IPS-15b (cell line): ENCODE measurements at regions not wholly inside any gene's neighbourhood (a gene's known extent, or its start where the extent isn't known, plus 50 kb on each side); places are given as distances from the start of the nearest gene placed in this dataset.

Source experiments
- H3K27me3 ChIP-seq: one replicate; pipeline ENCODE4 v1.6.1; 2013; ENCODE audit warnings: low read length; ENCODE audit not compliant: control insufficient read depth, insufficient read depth
- H3K36me3 ChIP-seq: one replicate; pipeline ENCODE4 v1.6.1; 2013; ENCODE audit warnings: low read length; ENCODE audit not compliant: control insufficient read depth, insufficient read depth
- H3K4me1 ChIP-seq: one replicate; pipeline ENCODE4 v1.6.1; 2013; ENCODE audit warnings: mild to moderate bottlenecking, low read length; ENCODE audit not compliant: control insufficient read depth, insufficient read depth
- H3K4me3 ChIP-seq: one replicate; pipeline ENCODE4 v1.5.1; 2013; ENCODE audit warnings: low read depth, low read length
- H3K9ac ChIP-seq: one replicate; pipeline ENCODE4 v1.6.1; 2013; ENCODE audit warnings: low read depth, mild to moderate bottlenecking, low read length
- H3K9me3 ChIP-seq: one replicate; pipeline ENCODE4 v1.6.1; 2013; ENCODE audit warnings: mild to moderate bottlenecking, low read length; ENCODE audit not compliant: control insufficient read depth, insufficient read depth

DNA sequence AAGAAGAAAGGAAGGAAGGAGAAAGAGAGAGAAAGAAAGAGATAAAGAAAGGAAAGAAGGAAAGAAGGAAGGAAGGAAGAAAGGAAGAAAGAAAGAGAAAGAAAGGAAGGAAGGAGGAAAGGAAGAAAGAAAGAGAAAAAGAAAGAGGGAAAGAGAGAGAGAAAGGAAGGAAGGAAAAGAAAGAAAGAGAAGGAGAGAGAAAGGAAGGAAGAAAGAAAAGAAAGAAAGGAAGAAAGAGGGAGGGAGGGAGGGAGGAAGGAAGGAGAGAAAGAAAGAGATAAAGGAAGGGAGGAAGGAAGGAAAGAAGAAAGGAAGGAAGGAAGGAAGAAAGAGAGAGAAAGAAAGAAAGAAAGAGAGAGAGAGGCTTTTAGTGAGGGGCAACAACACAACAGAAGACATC is 135.1 kb upstream of the VSTM2B start:
- Histone ChIP-seq H3K4me1 (peaks cover 4% of the 10 kb centered on the region), H3K27me3 (no peaks in the 10 kb centered on the region), H3K36me3 (no peaks in the 10 kb centered on the region), H3K9me3 (no peaks in the 10 kb centered on the region), H3K9ac (no peak overlapping the region), H3K4me3 (no peak overlapping the region)

DNA sequence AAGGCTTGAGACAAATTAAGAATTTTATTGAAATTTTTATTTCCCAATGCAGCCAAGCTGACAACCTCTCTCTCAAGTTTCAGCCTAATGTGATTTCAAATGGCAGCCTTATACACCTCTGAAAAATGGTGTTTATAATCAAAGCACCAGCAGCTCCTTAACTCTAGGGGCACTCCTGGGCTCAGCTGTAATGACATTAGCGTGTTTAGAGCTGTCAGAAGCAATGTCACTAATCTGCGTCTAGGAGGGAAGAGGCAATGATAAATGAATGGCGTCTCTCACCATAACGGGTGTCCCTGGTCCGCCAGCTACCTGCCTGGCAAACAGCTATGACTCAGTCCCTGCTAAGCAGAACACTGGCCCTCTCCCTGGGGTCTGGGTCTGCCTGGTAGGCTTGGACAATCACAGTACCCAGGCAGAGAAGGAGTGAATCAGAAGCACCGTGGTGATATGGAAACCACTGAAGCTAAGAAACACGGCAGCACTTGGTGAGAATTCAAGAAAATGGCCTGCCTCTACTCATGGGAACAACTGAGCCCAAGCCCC is 131.8 kb upstream of the VSTM2B start:
- Histone ChIP-seq H3K36me3 (no peaks in the 10 kb centered on the region), H3K9ac (no peak overlapping the region), H3K27me3 (no peaks in the 10 kb centered on the region), H3K9me3 (no peaks in the 10 kb centered on the region), H3K4me3 (no peak overlapping the region), H3K4me1 (peaks cover 4% of the 10 kb centered on the region)

DNA sequence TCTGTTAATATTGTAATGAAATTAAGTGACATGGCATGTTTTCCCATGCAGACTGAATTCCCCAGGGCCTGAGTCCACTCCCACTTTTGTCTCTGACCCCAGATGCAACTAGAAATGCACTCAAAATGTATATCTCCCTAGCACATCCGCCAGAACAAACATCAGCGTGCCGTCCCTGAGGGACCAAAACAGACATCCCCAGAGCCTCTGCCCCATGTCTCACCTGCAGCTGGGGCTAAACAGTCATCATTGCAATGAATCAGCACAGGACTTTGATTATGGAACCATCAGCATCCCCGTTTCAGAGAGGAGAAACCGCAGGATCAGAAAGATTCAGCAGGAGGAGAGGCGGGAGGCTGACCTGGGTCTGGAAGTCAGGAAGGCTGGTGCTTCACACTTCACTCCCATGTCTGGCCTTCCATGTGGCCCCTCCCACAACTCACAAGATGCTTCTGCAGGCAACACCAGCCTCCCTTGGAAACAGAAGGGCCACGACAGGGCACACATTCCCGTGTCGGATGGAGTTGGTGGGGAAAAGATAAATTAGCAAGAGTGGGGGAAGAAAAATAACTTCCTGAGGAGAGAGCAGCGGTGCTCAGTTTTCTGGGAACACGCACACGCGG is 130.6 kb upstream of the VSTM2B start:
- Histone ChIP-seq H3K9me3 (no peaks in the 10 kb centered on the region), H3K36me3 (no peaks in the 10 kb centered on the region), H3K4me3 (no peak overlapping the region), H3K27me3 (no peaks in the 10 kb centered on the region), H3K9ac (no peak overlapping the region), H3K4me1 (peaks cover 4% of the 10 kb centered on the region)

DNA sequence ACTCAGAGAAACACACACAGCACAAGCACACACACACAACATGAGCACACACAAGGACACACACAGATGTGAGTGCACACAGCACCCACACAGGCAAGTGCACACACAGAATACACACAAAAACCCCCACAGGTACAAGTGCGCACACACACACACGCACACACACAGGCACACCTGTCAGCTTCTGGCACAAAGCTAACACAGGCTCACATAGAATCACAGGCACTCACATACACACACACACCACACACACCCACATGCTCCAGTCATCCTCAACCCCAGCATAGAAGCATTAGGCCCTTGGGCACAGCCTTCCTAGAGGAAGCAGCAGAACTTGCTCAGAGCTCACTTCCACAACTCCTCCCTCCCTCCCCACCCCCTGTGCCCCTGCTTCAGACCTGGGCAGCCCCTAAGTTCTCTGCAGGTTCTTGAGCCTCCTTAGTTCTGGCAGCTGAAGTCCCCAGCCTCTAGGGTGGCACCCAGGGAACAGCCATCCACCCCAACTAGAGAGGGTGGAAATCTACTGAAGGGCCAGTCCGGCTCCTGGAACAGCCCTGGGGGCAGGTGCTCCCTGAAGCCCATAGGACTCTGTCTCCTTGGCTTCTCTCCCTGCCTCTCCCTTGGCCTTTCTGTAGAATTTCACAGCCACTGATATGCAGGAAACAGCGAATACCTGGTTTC is 129.9 kb upstream of the VSTM2B start:
- Histone ChIP-seq H3K4me3 (no peak overlapping the region), H3K36me3 (no peaks in the 10 kb centered on the region), H3K9ac (no peak overlapping the region), H3K27me3 (no peaks in the 10 kb centered on the region), H3K4me1 (peaks cover 4% of the 10 kb centered on the region), H3K9me3 (no peaks in the 10 kb centered on the region)

DNA sequence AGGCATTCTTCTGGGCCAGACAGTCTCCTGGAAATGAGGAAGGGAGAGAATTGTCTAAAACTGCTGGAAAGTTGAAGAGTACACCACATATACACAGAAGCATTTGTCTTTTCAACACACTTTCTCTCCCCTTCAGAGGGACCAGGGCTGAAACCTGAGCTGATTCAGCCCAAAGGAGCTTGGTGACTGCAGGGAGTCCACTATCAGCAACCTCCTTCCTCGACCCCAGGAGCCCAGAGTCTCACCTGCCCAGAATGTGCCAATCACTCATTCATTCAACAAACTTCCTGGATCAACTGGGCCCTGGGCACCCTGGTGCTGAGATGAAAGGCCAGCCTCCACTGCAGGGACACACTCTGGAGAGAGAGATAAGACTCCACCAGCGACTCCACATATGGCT is 128.9 kb upstream of the VSTM2B start:
- H3K36me3 ChIP-seq = no peaks in the 10 kb centered on the region
- no peak overlapping the region for H3K9ac ChIP-seq
- H3K27me3 ChIP-seq = no peaks in the 10 kb centered on the region
- no peak overlapping the region for H3K4me3 ChIP-seq
- no peaks in the 10 kb centered on the region for H3K9me3 ChIP-seq
- H3K4me1 ChIP-seq = peaks cover 4% of the 10 kb centered on the region

DNA sequence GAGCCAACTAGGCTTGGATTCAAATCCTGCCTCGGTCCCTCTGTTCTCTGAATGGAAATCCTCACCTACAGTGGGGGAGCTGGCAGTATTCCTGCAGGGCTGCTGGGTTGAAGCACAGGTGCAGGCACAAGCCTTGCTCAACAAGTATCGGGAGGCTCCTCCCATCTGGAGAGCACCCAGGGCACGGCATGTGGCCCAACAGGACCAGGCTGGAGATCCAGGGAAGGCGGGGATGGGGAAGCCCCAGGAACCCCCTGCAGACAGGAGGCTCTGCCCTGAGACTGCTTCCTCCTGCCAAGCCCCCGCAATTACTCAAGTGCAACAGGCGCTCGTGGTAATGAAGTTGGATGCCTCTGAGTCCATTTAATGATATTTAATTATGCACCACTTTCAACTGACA is 128.0 kb upstream of the VSTM2B start:
- no peaks in the 10 kb centered on the region for H3K36me3 ChIP-seq
- H3K4me1 ChIP-seq = peaks cover 4% of the 10 kb centered on the region
- H3K4me3 ChIP-seq = no peak overlapping the region
- no peaks in the 10 kb centered on the region for H3K9me3 ChIP-seq
- H3K27me3 ChIP-seq = no peaks in the 10 kb centered on the region
- no peak overlapping the region for H3K9ac ChIP-seq

DNA sequence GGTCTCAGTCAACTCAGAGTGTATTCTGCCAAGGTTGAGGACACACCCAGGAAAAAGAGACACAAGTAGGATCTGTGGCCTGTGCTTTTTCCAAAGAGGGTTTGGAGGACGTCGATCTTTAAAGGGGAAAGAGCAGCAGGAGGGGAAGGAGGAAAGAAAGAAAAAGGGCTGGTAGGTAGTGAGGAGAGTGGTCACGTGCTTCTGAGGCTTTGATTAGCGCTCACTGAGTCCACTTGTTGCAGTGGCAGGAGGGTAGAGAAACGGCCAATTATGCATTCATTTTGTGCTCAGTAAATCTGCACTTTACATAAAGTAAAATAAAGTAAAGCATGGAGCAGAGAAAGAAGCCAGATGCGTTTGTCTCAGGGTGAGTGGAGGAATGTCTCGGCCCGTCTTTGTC is 126.0 kb upstream of the VSTM2B start:
- no peaks in the 10 kb centered on the region for H3K36me3 ChIP-seq
- no peaks in the 10 kb centered on the region for H3K9me3 ChIP-seq
- no peak overlapping the region for H3K4me3 ChIP-seq
- H3K27me3 ChIP-seq = peaks cover 2% of the 10 kb centered on the region
- no peak overlapping the region for H3K9ac ChIP-seq
- H3K4me1 ChIP-seq = peaks cover under 1% of the 10 kb centered on the region

DNA sequence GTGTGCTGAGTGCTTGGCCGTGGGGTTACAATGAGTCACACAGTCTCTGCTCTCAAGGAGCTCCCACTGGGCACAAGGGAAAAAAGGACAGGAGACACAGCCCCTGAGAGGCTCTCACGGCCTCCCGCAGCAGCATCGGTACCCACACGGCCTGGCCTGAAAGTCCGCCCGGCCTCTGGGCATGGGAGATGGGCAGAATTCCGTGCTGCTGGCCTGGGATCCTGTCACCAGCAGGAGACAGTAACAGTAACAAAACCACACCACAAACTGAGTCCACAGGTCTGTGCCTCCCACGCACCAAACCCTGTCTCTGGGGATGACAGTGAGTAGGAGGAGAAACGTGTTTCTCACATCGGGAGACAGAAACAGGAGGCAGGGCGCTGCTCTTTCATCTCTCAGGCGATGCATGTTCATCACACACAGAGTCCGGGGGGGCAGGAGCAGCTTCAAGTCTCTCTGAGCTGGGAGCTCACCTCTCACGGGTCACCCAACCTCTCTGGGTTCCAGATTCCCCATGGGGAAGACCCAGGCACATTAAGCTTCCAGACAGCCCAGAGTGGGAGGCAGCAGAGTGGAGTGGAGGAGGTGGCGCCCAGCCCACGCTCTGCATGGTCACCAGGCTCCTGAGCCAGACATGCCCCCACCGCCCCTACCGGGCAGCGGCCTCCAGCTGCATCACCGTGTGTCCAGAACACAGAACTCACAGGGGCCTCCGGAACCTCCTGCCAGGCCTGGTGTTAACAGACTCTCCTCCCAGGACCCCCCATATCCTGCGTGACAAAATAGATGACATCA is 124.7 kb upstream of the VSTM2B start:
- no peaks in the 10 kb centered on the region for H3K9me3 ChIP-seq
- H3K4me3 ChIP-seq = no peak overlapping the region
- H3K4me1 ChIP-seq = peaks cover 2% of the 10 kb centered on the region
- H3K27me3 ChIP-seq = peaks cover 2% of the 10 kb centered on the region
- no peaks in the 10 kb centered on the region for H3K36me3 ChIP-seq
- no peak overlapping the region for H3K9ac ChIP-seq

DNA sequence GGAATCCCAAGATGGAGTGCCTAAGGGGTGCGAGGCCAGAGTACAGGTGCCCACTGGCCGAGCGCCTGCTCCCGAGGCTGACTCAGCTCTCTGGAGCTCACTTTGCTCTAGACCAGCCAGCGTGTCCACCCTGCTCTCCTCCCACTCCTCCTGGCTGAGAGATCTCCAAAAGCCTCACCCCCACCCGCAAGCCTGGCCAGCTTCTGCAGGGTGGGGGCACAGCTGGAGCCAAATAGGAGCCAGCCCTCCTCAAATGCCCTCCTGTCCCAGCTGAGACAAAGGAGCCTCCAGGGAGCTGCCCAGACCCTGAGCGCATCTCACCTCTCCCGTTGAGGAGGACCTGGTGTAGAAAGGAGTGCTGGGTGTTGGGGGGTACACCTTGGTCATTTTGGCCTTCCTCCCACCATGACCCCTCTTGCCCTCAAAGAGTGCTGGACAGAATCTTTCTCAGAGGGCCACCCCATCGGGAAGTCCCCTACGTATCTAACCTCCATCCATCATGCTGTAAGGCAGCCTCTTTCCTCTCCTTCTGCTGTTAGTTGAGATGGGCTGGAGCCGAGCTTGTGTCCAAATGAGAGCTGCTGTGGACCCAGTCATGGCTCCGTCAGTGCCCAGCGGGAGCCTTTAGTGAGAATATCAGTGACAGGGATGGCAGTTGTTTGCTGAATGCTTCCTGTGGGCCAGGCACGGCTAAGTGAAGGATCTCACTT is 123.9 kb upstream of the VSTM2B start:
- H3K9ac ChIP-seq = no peak overlapping the region
- H3K4me1 ChIP-seq = peaks cover 2% of the 10 kb centered on the region
- H3K9me3 ChIP-seq = no peaks in the 10 kb centered on the region
- H3K36me3 ChIP-seq = no peaks in the 10 kb centered on the region
- H3K4me3 ChIP-seq = no peak overlapping the region
- H3K27me3 ChIP-seq = peaks cover 2% of the 10 kb centered on the region

DNA sequence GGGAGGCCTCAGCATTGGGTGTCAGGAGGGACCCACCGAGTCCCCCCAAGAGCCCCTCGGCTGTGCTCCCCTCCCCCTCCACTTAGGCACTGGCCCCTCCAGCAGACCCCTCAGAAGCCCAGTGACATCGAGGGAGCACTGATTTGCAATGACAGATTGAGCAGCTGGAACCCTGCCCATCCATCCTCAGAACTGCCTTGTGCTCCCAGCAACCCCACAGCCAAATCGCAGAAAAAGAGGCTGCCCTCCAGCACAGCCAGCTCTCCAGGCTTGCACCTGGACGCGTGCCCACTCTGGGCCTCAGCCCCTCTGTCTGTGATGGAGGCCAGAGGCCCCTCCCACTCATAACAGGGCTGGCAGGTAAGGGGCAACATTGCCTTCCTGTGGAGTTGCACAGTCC is 123.2 kb upstream of the VSTM2B start:
- peaks cover 2% of the 10 kb centered on the region for H3K4me1 ChIP-seq
- peaks cover 2% of the 10 kb centered on the region for H3K27me3 ChIP-seq
- no peak overlapping the region for H3K4me3 ChIP-seq
- H3K9ac ChIP-seq = no peak overlapping the region
- no peaks in the 10 kb centered on the region for H3K36me3 ChIP-seq
- H3K9me3 ChIP-seq = no peaks in the 10 kb centered on the region

DNA sequence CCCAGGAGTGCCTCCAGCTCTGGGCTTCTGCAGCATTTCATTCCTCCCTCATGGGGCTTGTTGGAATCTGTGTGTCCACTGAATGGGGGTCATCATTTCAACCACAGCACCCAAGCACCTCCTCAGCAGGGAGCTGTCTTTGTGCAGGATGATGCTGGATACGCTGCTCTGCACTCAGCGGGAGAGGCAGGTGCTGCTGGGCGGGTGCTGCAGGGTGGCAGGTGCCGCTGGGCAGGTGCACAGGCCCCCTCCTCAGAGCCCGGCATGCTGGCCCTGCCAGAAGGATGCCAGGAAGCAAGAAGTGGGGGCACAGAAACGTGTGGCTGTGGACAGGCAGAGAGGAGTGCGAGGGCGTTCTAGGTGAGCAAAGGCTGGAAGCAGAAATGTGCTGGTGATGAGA is 121.8 kb upstream of the VSTM2B start:
- H3K36me3 ChIP-seq = no peaks in the 10 kb centered on the region
- no peak overlapping the region for H3K4me3 ChIP-seq
- H3K9me3 ChIP-seq = no peaks in the 10 kb centered on the region
- H3K27me3 ChIP-seq = peaks cover 2% of the 10 kb centered on the region
- peaks cover 2% of the 10 kb centered on the region for H3K4me1 ChIP-seq
- no peak overlapping the region for H3K9ac ChIP-seq
